HG03354 (cell line): ENCODE measurements at regions not wholly inside any gene's neighbourhood (a gene's known extent, or its start where the extent isn't known, plus 50 kb on each side); places are given as distances from the start of the nearest gene placed in this dataset.

Source experiments
- ATAC-seq: cut with Tn5 transposase; IDR thresholded peaks from one replicate; pipeline ENCODE4 v1.9.1; 2021; ENCODE audit warnings: mild to moderate bottlenecking; ENCODE audit not compliant: unreplicated experiment, poor library complexity, severe bottlenecking

GRCh38 chr10:54958844-54959243 lies 157.8 kb upstream of the PCDH15 start:
- no peak for ATAC-seq

GRCh38 chr10:54947605-54948004 lies 146.6 kb upstream of the PCDH15 start:
- no peak for ATAC-seq

DNA sequence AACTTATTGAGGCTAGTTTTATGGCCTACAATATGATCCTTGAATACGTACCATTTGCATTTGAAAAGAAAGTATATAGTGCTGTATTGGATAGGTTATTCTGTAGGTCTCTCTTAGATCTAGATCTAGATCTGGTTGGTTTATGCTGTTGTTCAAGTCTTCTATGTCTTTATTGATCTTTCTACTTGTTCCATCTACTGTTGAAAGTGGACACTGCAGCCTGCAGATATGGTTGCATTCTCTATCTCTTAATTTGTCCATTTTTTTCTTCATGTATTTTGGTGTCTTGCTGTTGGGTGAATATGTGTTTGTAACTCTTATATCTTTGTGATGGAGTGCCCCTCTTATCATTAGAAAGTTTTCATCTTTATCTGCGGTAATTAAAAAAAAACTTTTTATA lies 139.4 kb upstream of the PCDH15 start:
- no peak for ATAC-seq

DNA sequence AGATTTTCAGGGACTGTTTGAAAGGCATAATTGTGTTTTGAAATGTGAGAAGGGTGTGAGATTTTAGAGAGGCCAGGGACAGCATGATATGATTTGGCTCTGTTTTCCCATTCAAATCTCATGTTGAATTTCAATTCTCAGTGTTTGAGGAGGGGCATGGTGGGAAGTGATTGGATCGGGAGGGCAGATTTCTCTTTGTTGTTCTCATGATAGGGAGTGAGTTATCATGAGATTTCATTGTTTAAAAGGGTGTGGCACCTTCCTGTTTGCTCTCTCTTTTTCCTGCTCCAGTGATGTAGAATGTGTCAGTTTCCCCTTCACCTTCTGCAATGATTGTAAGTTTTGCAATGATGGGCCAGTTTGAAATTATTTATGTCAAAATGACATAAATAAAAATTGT lies 113.0 kb upstream of the PCDH15 start:
- ATAC-seq = no peak

GRCh38 chr10:54909165-54909564 lies 108.1 kb upstream of the PCDH15 start:
- ATAC-seq = no peak

DNA sequence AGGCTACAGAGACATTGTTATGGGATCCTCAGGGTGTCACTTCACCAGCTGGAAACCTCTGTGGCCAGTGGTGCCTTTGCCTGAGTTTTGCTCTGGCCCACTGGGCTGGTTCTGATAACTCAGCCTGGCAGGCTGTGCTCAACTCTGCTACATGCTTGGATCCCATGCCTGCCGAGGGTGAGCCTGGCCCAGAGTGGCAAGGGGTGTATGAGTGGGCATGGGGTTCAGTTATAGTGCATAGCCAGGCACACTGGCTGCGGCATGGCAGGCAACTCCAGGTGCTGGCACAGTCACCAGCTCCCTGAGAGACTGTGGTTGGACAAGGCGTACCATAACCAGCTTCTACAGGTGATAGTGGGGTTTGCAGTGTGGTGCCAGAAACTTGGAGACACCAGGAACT lies 107.0 kb upstream of the PCDH15 start:
- ATAC-seq = no peak

DNA sequence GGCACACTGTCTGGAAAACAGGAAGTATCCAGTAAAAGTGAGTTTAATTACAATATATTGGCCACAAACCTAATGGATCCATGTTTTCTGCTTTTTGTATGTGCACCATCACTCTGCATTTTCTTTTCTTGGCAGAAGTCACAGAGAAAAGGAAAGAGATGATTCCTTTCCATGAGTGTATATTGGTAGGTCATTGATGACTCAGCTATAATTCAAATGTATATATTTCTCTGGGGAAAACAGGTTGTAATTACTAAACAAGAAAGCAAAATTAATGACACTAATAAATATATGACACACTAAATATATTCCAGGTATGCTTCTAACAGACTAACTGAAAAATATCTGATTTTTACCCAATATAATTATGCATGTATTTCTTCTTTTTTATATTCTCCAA lies 105.9 kb upstream of the PCDH15 start:
- no peak for ATAC-seq

GRCh38 chr10:54905578-54906192 lies 104.7 kb upstream of the PCDH15 start:
- no peak for ATAC-seq

DNA sequence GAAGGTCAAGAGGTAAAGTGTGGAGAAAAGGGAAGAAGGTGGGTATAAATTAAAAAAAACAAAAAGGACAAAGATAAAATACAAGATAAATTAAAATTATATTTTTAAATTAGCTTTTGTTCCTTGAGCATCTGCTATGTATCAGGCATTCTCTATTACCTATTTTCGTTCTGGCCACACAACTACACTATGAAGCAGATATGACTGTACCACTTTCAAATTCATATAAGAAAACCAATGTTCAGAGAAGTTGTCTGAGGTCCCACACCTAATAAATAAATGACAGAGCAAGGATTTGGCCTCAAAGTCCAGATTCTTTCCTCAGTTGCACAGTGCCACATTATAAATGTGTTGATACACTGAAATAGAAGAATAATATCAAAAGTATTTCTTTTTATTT lies 103.8 kb upstream of the PCDH15 start:
- ATAC-seq = no peak

DNA sequence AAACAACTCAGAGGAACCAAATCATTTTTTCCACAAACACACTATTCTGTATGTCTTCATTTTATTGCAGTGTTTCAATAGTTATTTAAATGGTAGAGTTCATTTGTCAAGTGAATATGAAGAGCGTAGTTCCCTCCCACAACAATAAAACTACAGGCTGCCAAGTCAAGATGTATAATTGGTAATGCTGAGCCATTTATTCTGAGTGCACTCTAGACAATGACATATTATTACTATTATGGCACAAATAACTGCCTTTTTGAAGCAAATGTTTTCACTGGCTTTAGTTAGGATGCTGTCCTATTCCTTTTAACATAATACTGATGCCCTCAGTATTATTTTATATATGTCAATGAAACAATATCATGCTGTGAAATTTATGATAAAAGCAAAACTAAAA lies 102.7 kb upstream of the PCDH15 start:
- ATAC-seq = no peak

DNA sequence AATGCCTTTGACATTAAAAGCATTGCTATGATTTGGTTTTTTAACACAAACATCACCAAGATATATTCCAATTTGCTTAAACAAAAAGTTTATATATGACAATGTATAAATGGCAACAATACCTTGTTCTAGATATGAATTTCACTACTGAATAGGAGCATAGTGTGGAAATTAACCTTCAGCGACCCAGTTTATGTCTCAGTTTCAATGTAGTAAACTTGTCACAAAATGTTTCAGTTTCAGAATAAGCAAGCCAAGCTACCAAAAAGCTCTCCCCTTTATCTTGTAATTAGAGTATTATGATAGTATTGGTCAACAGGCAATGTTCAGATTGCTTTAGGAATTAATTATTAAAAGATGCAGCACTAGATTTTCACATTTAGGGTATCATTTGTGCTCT lies 99.6 kb upstream of the PCDH15 start:
- ATAC-seq = peak; percentile 73

DNA sequence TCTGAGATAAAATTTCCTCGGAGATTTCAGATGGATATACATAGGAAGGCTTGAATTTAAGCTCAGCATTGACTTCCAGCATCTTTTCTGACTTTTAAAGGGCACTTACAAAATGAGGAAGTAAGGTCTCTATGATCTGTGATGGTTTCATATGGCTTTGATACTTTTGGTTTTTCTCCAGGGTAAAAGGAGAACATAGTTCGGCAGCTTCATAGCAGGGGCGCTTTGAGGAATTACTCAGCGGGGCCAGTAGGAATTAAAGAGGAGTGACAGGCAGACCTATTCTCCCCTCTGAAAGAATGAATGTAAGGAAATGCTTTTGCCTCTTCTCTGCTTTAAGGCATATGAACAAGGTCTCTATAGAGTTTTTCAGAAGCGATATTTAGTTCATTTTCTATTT lies 80.0 kb upstream of the PCDH15 start:
- ATAC-seq = no peak

DNA sequence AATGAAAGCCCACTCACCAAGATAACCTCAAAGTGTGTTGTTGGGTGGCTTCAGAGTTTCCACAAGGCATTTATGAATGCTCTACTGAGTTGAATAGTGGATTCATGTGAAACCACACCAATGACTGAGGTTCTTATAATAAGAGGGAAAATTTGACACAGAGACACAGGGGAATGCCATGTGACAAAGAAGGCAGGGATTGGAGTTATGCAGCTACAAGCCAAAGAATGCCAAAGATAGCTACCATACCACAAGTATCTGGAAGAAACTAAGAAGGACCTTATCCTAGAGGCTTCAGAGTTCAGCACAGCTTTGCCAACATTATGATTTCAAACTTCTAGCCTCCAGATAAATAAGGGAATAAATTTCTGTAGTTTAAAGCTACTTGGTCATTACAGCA lies 68.0 kb upstream of the PCDH15 start:
- ATAC-seq = no peak

DNA sequence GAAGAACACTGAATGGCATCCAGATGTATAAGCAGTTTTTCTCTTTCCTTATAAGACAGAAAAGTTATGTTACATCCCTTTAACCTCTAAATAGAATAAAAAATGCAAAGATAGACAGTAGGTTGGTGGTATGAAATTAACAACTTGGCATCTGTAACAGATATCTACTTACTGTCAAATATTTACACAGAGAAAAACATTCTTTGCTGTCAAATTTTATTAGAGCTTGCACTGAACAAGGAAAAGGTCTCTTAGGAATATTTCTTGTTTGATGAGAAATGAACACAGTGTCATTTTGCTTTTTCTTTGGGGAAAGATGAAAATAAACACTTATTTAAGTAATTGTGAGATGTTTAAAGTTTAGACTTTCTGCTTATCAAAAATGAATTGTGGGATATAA lies 65.6 kb upstream of the PCDH15 start:
- no peak for ATAC-seq

DNA sequence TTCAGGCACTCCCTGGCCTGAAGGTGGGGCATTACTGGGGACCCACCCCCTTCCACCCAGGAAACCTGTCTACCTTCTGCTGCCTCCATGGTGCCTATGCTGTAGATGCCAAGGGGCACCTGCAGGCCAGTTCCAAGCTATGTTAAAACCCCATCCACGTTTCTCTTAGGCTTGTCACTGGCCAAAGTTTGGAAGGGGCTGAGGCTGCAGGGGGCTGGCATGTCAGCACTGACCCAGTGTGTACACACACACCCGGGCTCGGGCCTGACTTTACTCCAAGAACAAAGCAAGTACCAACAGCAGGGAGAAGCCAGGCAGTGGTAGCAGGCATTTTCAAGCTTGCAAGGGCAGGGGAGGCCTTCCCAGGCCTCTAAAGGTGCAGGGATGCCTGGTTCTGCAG lies 53.8 kb upstream of the PCDH15 start:
- no peak for ATAC-seq

DNA sequence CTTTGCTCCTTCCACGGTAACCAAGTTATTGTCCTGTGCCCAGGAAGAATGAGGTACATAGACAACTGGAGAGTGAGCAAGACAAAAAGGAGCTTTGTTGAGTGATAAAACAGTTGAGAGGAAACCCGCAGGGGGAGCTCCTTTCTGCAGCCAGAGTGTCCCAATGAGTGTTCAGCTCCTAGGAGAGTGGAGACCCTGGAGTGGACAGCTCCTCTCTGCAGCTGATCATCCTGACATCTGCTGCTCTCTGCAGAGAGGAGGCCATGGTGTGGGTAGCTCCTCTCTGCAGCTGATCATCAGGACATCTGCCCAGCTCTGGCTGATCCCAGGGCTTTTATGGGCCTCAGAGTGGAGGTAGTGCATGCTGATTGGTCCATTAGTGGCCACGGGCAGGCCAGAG lies 53.4 kb upstream of the PCDH15 start:
- ATAC-seq = no peak

GRCh38 chr10:54853883-54854282 lies 52.9 kb upstream of the PCDH15 start:
- no peak for ATAC-seq
